ENCODE measurements at regions not wholly inside any gene's neighbourhood (a gene's known extent, or its start where the extent isn't known, plus 50 kb on each side); places are given as distances from the start of the nearest gene placed in this dataset.

DNA sequence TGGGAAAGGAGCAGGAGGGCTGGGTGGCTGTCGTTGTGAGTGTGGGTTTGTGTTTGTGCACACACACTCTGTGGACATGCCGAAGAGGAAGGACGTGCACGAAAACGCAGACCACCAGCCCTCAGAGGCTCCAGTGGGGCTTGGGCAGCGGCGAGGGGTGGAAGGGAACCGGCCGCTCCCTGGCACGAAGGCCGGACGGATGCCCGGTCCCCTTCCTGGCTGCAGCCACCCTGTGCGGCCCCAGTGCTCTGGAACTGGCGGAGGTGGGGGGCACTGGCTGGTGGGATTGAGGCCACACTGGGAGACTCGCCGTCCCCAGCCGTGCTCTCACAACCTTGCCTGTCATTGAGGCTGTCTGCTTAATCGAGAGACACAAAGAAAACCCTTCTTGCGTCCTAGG lies 852.6 kb upstream of the SALL3 start:
- no peak overlapping the region for H3K4me3 ChIP-seq (ENCODE audit: low read depth in 1 of 2, low read length in 2 of 2)
- H3K27me3 ChIP-seq (ENCODE audit: low read depth, low read length) = no peaks in the 10 kb centered on the region
- H3K36me3 ChIP-seq (ENCODE audit: control insufficient read depth in 1 of 2, insufficient read depth in 2 of 2, low read length in 2 of 2) = no peaks in the 10 kb centered on the region
- no peaks in the 10 kb centered on the region for H3K4me1 ChIP-seq (ENCODE audit: control insufficient read depth in 1 of 2, insufficient read depth in 2 of 2, low read length in 2 of 2)
- H3K27ac ChIP-seq (ENCODE audit: low read length) = no peak overlapping the region
- H3K9me3 ChIP-seq (ENCODE audit: control insufficient read depth in 1 of 2, low read length in 2 of 2) = no peaks in the 10 kb centered on the region

DNA sequence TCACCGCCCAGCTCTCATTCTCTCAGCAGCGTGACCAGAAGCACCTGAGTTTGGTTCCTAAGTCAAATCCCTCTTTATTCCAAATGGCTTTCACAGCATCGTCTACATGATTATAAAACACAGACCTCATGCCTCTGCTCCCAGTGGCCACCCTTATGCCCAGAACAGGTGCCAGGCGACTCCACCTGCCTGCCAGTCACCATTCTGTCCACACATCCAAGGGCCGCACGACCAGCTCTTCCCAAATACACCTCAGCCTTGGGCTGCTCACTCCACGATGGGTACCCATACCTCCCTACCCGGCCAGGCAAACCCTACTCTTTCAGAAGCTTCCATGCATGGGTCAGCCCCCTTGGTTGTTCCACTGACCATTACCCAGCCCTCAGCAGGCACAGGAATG lies 851.6 kb upstream of the SALL3 start:
- Histone ChIP-seq H3K4me1 (ENCODE audit: control insufficient read depth in 1 of 2, insufficient read depth in 2 of 2, low read length in 2 of 2) (no peaks in the 10 kb centered on the region), H3K4me3 (ENCODE audit: low read depth in 1 of 2, low read length in 2 of 2) (no peak overlapping the region), H3K36me3 (ENCODE audit: control insufficient read depth in 1 of 2, insufficient read depth in 2 of 2, low read length in 2 of 2) (no peaks in the 10 kb centered on the region), H3K27ac (ENCODE audit: low read length) (no peak overlapping the region), H3K9me3 (ENCODE audit: control insufficient read depth in 1 of 2, low read length in 2 of 2) (no peaks in the 10 kb centered on the region), H3K27me3 (ENCODE audit: low read depth, low read length) (no peaks in the 10 kb centered on the region)

DNA sequence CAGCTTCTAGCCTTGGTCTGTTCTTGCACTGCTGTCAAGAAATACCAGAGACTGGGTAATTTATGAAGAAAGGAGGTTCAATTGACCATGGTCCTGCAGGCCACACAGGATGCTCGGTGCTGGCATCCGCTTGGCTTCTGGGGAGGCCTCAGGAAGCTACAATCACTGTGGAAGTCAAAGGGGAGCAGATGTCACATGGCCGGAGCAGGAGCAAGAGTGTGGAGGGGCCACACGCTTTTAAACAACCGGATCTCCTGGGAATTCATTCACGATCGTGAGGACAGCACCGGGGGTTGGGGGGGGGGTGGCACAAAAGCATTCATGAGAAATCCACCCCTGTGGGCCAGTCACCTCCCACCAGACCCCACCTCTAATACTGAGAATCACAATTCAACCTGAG lies 850.4 kb upstream of the SALL3 start:
- H3K4me3 ChIP-seq (ENCODE audit: low read depth in 1 of 2, low read length in 2 of 2) = no peak overlapping the region
- H3K27ac ChIP-seq (ENCODE audit: low read length) = no peak overlapping the region
- no peaks in the 10 kb centered on the region for H3K36me3 ChIP-seq (ENCODE audit: control insufficient read depth in 1 of 2, insufficient read depth in 2 of 2, low read length in 2 of 2)
- no peaks in the 10 kb centered on the region for H3K9me3 ChIP-seq (ENCODE audit: control insufficient read depth in 1 of 2, low read length in 2 of 2)
- H3K4me1 ChIP-seq (ENCODE audit: control insufficient read depth in 1 of 2, insufficient read depth in 2 of 2, low read length in 2 of 2) = no peaks in the 10 kb centered on the region
- no peaks in the 10 kb centered on the region for H3K27me3 ChIP-seq (ENCODE audit: low read depth, low read length)

DNA sequence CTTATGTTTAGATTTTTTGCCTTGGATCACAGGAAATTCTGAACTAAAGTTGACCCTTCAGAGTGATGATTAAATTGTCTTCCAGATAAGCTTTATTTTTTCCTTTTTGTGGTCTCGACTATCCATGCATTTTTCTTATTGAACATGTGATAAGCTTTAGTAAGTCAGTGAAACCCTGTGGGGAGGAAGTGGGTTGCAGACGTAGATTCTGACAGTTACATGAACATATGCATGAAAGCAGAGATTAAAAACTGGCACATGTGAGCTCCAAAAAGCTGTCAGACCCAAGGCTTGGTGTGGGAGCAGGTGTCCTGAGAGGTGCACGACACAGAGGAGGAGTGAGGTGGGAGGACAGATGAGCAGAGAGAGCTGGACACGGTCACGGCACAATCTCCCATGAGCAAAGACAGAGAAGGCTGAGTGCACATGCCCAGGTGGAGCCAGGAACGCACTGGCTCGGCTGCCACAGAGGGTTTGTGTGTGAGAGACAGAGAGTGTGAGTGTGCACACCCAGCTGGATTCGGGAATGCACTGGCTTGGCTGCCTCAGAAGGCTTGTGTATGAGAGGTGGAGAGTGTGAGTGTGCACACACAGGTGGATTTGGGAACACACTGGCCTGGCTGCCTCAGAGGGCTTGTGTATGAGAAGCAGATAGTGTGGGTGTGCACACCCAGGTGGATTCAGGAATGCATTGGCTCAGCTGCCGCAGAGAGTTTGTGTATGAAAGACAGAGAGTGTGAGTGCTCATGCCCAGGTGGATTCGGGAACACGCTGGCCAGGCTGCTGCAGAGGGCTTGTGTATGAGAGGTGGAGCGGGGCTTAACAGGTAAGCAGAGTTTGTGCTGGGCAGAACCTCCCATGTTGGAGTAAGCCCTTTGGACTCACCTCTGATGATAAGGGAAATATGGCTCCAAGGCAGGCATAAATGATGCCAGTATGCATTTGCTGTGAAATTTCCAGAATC lies 849.1 kb upstream of the SALL3 start:
- Histone ChIP-seq H3K9me3 (ENCODE audit: control insufficient read depth in 1 of 2, low read length in 2 of 2) (no peaks in the 10 kb centered on the region), H3K27ac (ENCODE audit: low read length) (no peak overlapping the region), H3K4me3 (ENCODE audit: low read depth in 1 of 2, low read length in 2 of 2) (no peak overlapping the region), H3K36me3 (ENCODE audit: control insufficient read depth in 1 of 2, insufficient read depth in 2 of 2, low read length in 2 of 2) (no peaks in the 10 kb centered on the region), H3K4me1 (ENCODE audit: control insufficient read depth in 1 of 2, insufficient read depth in 2 of 2, low read length in 2 of 2) (no peaks in the 10 kb centered on the region), H3K27me3 (ENCODE audit: low read depth, low read length) (no peaks in the 10 kb centered on the region)

DNA sequence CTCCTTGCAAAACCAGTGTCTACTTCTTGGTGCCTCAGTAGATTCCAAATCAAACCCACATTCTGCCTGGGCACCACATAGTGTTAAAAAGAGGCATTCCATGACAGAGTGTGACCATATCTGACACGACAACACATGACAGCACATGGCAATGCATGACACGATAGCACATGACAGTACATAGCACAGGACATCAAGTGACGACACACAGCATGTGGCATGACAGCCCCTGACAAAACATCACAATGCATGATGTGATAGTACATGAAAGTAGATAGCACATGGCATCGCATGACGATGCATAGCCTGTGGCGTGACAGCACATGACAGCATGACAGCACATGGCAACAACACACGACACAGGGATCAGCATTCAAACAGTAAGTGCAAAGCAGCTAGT lies 845.9 kb upstream of the SALL3 start:
- Histone ChIP-seq H3K27me3 (ENCODE audit: low read depth, low read length) (no peaks in the 10 kb centered on the region), H3K27ac (ENCODE audit: low read length) (no peak overlapping the region), H3K4me3 (ENCODE audit: low read depth in 1 of 2, low read length in 2 of 2) (no peak overlapping the region), H3K4me1 (ENCODE audit: control insufficient read depth in 1 of 2, insufficient read depth in 2 of 2, low read length in 2 of 2) (no peaks in the 10 kb centered on the region), H3K36me3 (ENCODE audit: control insufficient read depth in 1 of 2, insufficient read depth in 2 of 2, low read length in 2 of 2) (no peaks in the 10 kb centered on the region), H3K9me3 (ENCODE audit: control insufficient read depth in 1 of 2, low read length in 2 of 2) (no peaks in the 10 kb centered on the region)

DNA sequence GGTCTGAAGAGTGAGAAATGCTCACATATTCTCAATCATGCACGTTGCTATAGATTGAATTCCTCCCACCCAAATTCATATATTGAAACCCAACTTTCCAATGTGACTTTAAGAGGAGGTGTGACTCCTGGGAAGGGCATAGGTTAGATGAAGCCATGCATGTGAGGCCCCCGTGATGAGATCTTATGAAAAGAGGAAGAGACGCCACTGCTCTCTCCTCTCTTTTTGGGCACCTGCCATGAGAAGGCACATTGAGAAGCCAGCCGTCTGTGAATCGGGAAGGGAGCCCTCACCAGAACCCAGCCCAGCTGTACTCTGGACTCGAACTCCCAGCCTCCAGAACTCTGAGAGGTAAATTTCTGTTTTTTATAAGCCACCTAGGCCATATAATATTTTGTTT lies 842.6 kb upstream of the SALL3 start:
- Histone ChIP-seq H3K27ac (ENCODE audit: low read length) (no peak overlapping the region), H3K4me3 (ENCODE audit: low read depth in 1 of 2, low read length in 2 of 2) (no peak overlapping the region), H3K9me3 (ENCODE audit: control insufficient read depth in 1 of 2, low read length in 2 of 2) (no peaks in the 10 kb centered on the region), H3K36me3 (ENCODE audit: control insufficient read depth in 1 of 2, insufficient read depth in 2 of 2, low read length in 2 of 2) (no peaks in the 10 kb centered on the region), H3K27me3 (ENCODE audit: low read depth, low read length) (no peaks in the 10 kb centered on the region), H3K4me1 (ENCODE audit: control insufficient read depth in 1 of 2, insufficient read depth in 2 of 2, low read length in 2 of 2) (no peaks in the 10 kb centered on the region)

DNA sequence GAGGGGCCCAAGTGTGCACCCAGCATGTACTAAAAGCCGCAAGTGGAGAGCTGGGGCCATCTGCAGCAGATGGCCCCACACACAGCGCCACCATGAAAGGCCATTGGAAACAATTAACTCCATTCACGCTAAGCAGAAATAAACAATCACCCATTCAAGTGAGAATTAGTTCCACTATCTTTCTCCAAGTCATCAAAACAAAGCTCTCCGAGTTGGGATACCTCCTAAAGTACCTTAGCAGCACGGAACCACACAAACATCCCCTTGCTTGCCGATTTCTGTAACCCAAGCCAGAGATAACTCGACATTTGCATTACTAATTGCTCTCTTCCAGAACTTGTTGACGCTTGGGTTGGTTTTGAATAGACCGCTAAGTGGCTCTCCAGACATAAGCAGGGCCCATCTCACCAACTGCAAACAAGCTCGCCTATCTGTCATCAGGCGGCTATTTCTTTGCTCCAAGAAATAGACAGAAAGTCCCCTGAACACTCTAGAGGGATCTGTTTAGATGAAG lies 840.6 kb upstream of the SALL3 start:
- no peak overlapping the region for H3K27ac ChIP-seq (ENCODE audit: low read length)
- H3K9me3 ChIP-seq (ENCODE audit: control insufficient read depth in 1 of 2, low read length in 2 of 2) = no peaks in the 10 kb centered on the region
- H3K27me3 ChIP-seq (ENCODE audit: low read depth, low read length) = no peaks in the 10 kb centered on the region
- no peak overlapping the region for H3K4me3 ChIP-seq (ENCODE audit: low read depth in 1 of 2, low read length in 2 of 2)
- no peaks in the 10 kb centered on the region for H3K4me1 ChIP-seq (ENCODE audit: control insufficient read depth in 1 of 2, insufficient read depth in 2 of 2, low read length in 2 of 2)
- H3K36me3 ChIP-seq (ENCODE audit: control insufficient read depth in 1 of 2, insufficient read depth in 2 of 2, low read length in 2 of 2) = no peaks in the 10 kb centered on the region

DNA sequence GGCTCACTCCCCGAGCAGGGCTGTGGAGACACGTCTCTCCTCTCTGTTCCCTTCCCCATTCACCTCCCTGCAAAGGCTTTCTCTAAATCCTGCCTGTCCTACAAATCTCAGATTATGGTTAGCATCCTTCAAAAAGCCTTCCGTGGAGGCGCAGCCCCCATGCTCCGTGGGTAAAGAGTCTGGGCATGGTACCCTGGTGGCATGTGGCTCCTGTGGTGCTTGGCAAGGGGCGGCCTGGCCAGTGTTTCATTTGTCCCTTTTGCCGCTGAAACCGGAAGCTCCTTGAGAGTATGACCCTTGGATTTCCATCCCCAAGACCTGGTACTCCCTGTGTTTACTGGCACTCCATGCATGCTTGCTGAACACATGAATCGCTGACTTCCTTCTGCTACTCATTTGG lies 839.3 kb upstream of the SALL3 start:
- Histone ChIP-seq H3K4me3 (ENCODE audit: low read depth in 1 of 2, low read length in 2 of 2) (no peak overlapping the region), H3K27me3 (ENCODE audit: low read depth, low read length) (no peaks in the 10 kb centered on the region), H3K4me1 (ENCODE audit: control insufficient read depth in 1 of 2, insufficient read depth in 2 of 2, low read length in 2 of 2) (no peaks in the 10 kb centered on the region), H3K9me3 (ENCODE audit: control insufficient read depth in 1 of 2, low read length in 2 of 2) (no peaks in the 10 kb centered on the region), H3K27ac (ENCODE audit: low read length) (no peak overlapping the region), H3K36me3 (ENCODE audit: control insufficient read depth in 1 of 2, insufficient read depth in 2 of 2, low read length in 2 of 2) (no peaks in the 10 kb centered on the region)

DNA sequence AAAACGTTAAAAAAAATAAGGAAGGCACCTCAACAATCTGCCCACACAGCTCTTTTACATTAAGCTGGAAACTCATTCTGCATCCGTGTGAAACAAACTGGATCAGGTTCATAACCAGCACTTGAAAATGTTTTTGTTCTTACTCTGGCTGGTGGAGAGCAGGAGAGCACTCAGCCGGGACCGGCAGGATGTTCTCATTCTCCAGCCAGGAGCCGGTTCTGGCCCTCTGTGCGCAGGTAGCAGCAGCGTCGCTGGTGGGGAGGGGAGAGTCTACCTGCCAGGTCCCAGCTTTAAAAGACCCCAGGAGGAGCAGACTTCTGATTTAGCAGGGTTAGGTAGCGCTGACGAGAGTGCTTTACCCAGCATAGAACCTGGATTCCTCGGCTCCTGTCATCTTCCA lies 834.9 kb upstream of the SALL3 start:
- no peaks in the 10 kb centered on the region for H3K4me1 ChIP-seq (ENCODE audit: control insufficient read depth in 1 of 2, insufficient read depth in 2 of 2, low read length in 2 of 2)
- no peak overlapping the region for H3K27ac ChIP-seq (ENCODE audit: low read length)
- no peaks in the 10 kb centered on the region for H3K9me3 ChIP-seq (ENCODE audit: control insufficient read depth in 1 of 2, low read length in 2 of 2)
- no peaks in the 10 kb centered on the region for H3K27me3 ChIP-seq (ENCODE audit: low read depth, low read length)
- no peak overlapping the region for H3K4me3 ChIP-seq (ENCODE audit: low read depth in 1 of 2, low read length in 2 of 2)
- H3K36me3 ChIP-seq (ENCODE audit: control insufficient read depth in 1 of 2, insufficient read depth in 2 of 2, low read length in 2 of 2) = no peaks in the 10 kb centered on the region

DNA sequence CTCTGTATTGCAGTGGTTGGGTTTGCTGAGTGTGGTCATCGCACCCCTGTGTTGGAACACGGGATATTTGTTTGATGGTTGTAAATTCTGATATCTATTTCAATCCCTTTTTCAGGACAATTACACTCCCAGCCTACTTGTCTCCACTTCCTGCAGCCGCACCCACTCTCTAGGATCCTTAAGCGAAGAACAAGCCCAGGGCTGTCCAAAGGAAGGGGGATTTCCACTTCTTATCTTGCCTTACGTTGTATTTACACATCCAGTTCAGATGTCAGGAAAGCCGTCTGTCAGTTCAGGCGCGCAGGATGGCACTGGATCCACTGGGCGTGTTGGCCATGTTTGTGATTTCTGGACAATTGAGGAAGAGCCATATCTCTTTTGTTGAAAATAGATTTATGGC lies 834.5 kb upstream of the SALL3 start:
- no peaks in the 10 kb centered on the region for H3K27me3 ChIP-seq (ENCODE audit: low read depth, low read length)
- no peaks in the 10 kb centered on the region for H3K4me1 ChIP-seq (ENCODE audit: control insufficient read depth in 1 of 2, insufficient read depth in 2 of 2, low read length in 2 of 2)
- H3K27ac ChIP-seq (ENCODE audit: low read length) = no peak overlapping the region
- no peaks in the 10 kb centered on the region for H3K9me3 ChIP-seq (ENCODE audit: control insufficient read depth in 1 of 2, low read length in 2 of 2)
- no peak overlapping the region for H3K4me3 ChIP-seq (ENCODE audit: low read depth in 1 of 2, low read length in 2 of 2)
- no peaks in the 10 kb centered on the region for H3K36me3 ChIP-seq (ENCODE audit: control insufficient read depth in 1 of 2, insufficient read depth in 2 of 2, low read length in 2 of 2)

DNA sequence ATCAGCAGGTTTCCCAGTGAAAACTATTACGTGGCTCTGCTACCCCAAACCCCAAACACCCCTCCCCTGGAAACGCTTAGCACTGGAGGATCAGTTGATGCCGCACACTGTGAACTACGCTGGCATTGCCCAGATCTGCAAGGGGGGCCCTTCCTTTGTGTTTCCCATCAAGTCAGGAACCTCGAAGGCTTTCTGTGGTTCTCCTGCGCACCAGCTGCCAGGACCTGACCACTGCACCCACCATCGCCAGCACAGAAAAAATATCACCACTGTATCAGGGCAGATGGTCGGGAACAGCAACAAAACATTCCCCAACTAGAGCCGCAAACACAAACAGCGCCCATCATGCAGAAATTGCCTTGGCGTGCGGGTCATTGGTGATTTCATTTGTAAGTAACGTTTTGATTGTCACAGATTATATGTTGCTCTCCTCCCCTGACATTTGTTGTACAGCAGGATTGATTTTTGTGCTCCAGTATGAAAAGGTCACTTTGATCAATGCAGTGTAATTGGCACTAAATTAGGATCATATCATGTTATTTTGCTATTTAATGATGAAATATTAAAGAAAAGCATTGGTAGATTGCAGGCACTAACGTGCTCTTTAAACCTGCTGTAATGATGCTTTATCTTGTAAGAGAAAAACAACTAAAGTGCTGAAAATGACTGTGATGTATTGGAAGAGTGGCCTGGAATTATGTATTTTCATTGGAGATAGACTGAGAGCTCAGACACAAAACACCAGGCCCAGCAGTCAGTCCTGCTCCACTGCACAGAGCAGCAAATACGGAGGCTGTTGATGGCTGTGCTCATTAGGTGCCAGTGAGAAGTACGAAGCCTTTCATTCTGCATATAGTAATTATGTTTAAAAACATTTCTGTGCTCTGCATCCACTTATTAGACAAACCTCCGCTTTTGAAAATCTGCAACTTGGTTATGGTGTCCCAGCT lies 833.2 kb upstream of the SALL3 start:
- Histone ChIP-seq H3K4me1 (ENCODE audit: control insufficient read depth in 1 of 2, insufficient read depth in 2 of 2, low read length in 2 of 2) (no peaks in the 10 kb centered on the region), H3K9me3 (ENCODE audit: control insufficient read depth in 1 of 2, low read length in 2 of 2) (no peaks in the 10 kb centered on the region), H3K27ac (ENCODE audit: low read length) (no peak overlapping the region), H3K36me3 (ENCODE audit: control insufficient read depth in 1 of 2, insufficient read depth in 2 of 2, low read length in 2 of 2) (no peaks in the 10 kb centered on the region), H3K4me3 (ENCODE audit: low read depth in 1 of 2, low read length in 2 of 2) (no peak overlapping the region), H3K27me3 (ENCODE audit: low read depth, low read length) (no peaks in the 10 kb centered on the region)
